NCI-H510A treated with DMSO at 0.1 percent for 48 hours (cell line): ENCODE measurements at regions not wholly inside any gene's neighbourhood (a gene's known extent, or its start where the extent isn't known, plus 50 kb on each side); places are given as distances from the start of the nearest gene placed in this dataset.

ENCODE experiments used
- DNase-seq: peaks from one replicate; lab custom pipeline; 2025; lab: John Stamatoyannopoulos, UW

DNA sequence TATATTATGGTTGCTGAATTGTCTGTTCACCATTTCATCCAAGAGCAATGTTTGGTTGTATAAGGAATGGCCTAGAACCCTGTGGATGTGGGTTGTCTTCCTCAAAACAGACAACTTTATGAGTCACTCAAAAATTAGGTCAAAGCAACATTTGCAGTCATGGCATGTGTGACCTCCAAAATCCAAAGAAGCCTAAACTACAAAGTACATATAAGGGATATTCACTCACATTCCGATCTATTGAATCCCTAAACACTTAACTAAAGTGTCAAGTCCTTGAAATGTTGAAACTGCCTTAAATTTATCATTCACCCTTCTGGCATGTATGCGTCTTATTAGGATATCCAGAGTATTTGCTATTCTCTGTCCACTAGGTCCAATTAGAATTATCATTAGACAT lies 491.5 kb downstream of the NUF2 start:
- no peak for DNase-seq

DNA sequence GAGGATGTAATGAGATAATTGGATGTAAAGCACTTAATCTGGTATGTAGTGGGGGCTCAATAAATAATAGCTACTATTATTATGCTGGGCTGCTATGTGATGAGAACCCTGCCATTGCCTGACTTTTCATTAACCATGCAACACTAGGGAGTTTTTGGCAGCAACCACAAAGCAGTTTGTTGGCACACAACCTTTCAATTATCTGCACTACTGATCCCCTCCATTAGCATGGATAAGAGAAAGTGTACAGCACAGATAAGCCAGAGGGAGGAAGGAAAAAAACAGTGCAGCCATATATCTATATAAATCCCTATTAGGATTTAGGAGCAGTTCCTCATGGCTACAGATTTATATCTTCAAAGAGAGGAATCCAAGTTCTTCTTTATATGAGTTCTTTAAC lies 498.5 kb downstream of the NUF2 start:
- DNase-seq = no peak

- DNase-seq = no peak
Observed at GRCh38 chr1:163820766-163821165, 499.0 kb downstream of the NUF2 start.

DNA sequence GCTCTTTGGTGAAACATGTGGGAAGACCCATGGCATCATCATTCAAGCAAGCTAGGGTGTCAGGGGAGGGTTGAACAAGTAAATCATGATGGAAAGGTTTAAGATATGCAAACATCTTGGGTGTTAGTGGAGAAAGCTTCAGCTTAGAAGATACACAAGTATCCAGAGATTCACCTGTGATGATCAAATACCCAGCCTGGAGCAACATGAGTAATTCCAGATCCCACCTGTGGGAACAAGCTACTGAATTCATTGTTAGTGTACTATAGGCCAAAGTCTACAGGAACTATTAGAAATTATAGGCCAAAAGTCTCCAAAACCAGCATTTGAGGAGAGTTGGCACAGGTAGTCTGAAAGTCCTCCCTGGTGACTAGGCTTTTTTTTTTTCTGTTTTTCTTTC lies 499.9 kb downstream of the NUF2 start:
- DNase-seq = no peak

DNA sequence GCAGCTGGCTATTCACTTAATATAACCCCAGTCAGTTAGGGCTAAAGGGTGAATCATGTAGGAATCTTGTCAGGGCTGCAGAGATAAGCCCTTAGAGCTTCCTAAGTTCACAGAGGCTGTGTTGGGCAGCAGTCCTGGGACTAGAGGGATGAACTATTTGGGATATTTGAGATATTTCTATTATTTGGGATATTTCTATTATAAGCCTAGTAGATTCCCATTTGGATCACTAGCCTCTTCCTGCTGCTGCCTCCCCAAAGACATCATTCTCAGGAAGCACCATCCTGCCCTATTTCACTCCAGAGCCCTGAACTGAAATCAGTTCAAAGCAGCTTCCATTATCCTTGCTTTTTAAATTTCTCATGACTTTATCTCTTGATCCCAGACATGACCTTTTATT lies 501.3 kb downstream of the NUF2 start:
- DNase-seq = no peak

DNA sequence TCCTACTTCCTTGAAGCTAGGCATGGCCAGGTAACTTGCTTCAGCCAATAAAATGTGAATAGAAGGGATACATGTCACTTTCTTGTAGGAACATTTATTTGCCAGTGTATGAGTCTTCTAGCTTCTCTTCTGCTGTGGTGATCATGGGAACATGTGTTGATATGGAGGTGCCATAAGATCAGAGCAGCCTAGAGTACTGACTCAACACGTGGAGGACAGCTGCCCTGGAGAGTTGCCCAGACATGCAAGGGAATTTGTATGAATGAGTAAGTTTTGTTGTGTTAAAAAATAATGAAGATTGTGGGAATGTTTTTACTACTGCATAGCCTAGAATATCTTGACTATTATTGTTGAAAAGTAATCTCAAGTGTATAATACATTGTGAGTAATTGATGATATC lies 502.3 kb downstream of the NUF2 start:
- no peak for DNase-seq

DNA sequence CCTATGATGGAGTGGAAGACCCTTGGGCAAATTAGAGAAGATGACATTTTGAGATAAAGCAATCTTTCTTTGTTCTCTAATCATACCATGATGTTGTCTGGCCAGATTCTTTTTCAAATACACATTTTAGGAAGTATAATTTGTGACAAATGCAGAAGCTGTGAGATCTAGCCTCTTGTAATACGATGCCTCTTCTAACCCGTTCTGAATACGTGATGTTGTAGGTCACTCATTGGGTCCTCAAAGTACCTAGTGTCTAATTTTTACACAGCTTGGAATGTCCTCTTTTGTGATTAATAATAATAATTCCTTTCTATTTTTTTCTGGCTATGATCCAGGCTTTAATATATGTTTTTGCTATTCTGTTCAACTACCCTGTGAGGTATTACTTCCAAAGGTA lies 502.7 kb downstream of the NUF2 start:
- peak; percentile 9 for DNase-seq

DNA sequence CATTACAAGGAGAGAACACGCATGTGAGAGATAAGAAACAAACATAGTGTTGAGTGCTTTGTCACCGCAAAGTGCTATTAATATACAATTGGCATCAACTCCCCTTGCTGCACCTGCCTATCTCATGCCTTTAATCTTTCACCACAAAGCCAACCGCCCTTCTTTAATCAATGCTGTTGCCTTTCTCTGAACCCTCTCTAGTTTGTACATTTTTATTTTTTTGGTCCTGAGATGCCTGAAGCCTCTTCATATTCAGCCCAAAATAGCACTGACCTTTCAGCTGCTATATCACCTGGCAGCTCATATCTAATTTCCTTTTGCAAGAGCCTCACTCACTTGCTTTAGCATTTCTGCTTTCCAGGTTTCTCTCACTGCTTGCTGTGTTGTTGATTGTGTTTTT lies 504.7 kb downstream of the NUF2 start:
- DNase-seq = peak; percentile 97

DNA sequence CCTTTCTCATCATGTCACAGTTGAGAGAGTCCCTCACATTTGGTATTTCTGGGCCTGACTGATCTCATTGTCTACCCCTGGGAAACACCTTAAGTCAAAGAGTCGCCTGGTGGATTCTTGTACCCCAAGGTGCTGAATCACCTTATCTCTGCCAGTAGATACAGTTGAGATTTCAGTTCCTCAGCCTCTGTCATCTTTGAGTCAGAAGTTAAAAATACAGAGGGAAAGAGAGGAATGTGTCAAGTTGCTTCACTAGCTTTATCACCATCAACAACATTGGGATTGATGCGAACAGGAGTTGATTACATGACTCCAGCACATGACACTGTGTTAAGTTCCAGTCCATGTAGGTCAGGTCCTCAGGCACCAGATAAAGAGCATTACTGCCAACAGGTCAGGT lies 513.0 kb downstream of the NUF2 start:
- DNase-seq = no peak

DNA sequence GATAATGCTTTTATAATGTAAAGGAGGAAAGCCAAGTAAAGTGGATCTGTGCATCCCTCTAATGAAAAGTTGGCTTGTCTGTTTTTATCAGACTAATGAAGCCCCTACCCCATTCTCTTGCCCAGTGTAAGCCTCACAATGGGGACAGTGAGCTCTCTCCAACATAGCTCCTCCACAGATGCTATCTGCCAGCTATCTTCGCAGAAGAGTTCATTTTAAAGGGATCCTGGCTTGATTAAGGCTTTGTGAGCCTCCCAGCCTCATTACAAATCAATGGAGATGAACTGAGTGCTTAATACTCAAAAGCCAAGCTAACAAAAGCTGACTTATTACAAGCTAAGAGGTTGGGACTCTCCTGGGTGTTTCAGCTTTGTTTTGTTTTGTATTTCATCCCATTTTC lies 514.7 kb downstream of the NUF2 start:
- DNase-seq = no peak

DNA sequence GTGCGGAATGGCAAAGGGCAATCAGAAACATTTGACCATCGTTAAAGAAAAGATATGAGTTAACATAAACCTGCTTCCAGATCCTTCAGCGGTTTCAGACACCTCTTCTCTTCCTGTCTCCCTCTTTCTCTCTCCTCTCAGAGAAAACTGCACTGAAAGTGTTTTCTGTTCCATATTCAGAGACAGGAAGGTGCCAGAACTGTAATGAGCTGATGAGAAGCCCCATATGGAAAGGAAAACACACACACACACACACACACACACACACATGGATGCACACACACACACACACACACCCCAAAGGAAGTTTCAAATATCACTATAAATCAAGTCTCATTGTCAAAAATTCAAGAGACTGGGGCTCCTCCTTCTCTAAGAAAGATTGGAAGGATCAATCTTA lies 515.5 kb downstream of the NUF2 start:
- DNase-seq = no peak

- DNase-seq = no peak
Observed at GRCh38 chr1:163842571-163842970, 520.8 kb downstream of the NUF2 start.

DNA sequence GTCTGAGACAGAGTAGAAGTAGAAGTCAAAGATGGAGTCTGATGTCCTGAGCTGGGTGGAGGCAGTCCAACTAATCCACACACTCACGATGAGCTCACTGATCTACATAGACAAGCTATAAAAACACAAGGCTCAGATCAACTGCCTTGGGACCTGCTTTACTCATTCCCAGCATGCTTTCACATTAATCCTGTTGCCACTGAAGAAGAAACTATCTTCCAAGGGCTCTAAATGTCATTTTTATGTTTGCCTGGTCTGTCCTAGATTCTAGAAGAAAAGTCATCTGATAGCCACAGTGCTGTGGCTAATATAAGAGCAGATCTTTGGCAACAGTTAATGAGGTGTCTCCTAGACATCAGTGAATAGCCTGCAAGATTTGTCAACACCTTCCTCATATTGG lies 522.7 kb downstream of the NUF2 start:
- no peak for DNase-seq

GRCh38 chr1:163845279-163845678 lies 523.5 kb downstream of the NUF2 start:
- no peak for DNase-seq

- no peak for DNase-seq
Observed at GRCh38 chr1:163863731-163864130, 542.0 kb downstream of the NUF2 start.

DNA sequence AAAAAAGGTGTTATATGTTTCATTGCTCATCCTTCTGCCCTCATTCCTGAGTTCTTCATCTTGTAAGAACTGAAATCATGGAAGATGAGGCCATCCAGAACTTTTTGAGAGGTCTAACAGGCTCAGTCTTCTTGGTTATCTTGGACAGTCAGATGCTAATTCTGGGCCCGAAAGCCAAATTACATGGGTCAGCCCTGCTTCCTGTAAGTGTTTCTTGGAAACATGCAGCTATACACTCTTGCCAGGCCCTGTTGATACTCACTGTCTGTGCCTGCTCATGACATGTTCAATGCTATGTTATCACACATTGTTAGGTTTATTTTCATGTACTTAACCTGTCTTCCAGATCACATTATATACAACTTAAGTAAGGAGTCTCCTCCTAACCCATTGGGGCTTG lies 542.5 kb downstream of the NUF2 start:
- no peak for DNase-seq

DNA sequence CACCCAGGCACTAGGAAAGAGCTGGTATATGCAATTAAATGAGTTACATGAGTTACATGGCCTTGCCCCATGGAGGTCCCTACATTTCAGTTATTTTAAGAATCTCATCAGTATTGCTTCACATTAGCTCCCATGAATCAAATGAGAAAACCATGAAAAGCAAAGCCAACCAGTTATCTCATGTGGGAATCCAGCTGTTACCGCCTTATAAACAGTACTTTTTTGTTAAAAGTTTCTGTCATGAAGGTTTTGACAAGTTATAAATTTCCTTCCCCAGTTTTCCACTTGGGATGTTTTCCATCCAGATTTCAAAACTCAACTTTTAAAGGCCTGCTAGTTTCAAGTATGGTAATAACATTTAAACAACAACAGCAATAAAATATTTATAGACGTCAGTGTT lies 544.8 kb downstream of the NUF2 start:
- no peak for DNase-seq

DNA sequence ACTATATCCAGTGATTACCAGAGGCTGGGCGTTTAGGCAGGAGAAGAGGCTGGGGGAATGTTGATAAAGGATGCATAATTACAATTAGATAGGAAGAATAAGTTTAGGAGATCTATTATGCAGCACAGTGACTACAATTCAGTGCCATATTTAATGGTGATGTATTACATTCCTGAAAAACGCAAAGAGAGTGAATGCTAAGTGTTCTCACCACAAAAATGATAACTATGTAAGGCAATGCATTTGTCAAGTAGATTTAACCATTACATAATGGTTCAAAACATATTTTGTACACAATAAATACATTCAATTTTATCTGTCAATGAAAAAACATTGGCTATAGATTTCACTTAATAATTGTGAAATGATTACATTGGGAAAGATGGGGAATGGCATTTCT lies 548.9 kb downstream of the NUF2 start:
- no peak for DNase-seq

GRCh38 chr1:163872067-163872466 lies 550.3 kb downstream of the NUF2 start:
- no peak for DNase-seq

GRCh38 chr1:163874070-163874469 lies 552.3 kb downstream of the NUF2 start:
- no peak for DNase-seq

- no peak for DNase-seq
Observed at GRCh38 chr1:163875200-163875926, 553.6 kb downstream of the NUF2 start.

GRCh38 chr1:163875927-163876320 lies 554.2 kb downstream of the NUF2 start:
- no peak for DNase-seq

- DNase-seq = no peak
Observed at GRCh38 chr1:163876546-163876945, 554.8 kb downstream of the NUF2 start.

DNA sequence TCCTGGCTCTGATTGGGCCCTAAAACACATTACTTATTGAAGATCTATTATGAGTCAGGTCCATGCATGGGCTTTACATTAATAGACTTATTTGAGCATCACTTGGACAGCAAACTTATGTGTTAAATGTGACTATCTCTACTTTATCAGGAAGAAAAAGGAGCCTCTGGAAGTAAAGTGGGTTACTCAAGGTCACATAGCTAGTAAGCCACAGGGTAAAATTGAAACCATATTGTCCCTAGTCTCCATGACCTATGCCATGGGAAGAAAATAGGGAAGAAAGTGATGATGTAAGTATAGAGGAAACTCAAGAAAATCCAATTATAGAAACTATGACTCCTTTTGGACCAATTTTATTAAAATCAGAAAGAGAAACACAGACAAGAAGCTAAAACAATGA lies 555.3 kb downstream of the NUF2 start:
- DNase-seq = no peak

DNA sequence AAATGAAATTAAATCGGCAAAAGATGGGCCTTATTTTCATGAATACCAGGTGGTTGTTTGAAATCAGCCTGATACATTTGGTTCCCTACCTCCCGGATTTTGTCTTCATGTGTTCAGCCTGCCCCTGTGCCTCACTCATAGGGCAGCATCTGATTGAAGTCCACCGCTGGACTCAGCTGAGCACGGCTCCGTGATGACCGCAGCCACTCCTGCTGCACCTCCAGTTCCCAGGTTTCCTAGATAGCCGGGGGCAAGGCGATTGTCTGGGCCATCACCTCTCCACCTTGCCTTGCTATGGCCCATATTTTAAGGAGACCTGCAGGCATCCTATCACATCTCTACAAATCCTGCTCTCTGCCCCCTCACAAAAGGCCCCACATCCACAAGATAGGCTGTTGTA lies 563.8 kb downstream of the NUF2 start:
- DNase-seq = no peak
